NCI-H1694 (cell line): ENCODE measurements at regions not wholly inside any gene's neighbourhood (a gene's known extent, or its start where the extent isn't known, plus 50 kb on each side); places are given as distances from the start of the nearest gene placed in this dataset.

Source experiments
- DNase-seq: peaks from one replicate; lab custom pipeline; 2025; lab: John Stamatoyannopoulos, UW

DNA sequence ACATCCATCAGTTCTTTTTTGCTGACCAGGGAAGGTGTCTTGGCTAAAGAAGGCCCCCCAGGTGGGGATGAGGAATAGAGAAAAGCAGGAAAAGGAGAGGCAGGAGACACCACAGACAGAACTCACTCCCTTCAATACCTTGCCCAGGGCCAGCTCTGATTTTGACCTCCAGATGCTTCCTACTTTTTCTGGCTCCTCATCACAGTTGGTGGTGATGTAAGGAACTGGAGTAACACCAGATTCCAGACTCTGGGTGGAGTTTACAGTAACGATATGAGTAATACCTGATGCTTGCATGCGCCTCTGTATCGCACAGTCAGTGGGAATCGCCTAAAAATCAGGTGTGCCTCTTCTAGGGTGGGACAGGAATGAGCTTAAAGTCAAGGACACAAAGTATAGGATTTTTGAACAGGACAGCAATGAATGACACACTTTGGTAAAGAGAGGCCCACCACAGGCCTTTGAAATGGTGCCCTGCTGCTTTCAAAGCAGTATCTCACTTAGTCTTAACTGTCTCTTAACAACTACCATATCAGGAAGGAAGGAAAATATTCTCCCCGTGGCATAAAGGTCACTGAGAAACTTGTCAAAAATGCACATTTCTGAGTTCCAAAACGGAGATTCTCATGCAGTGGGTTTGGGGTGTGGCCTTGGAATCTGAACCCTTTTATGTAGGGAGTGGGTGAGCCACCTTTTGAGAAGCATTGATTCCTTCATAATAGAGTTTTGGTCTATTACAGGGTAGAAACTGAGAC, 140.8 kb downstream of the SNX19 start:
- no peak for DNase-seq

DNA sequence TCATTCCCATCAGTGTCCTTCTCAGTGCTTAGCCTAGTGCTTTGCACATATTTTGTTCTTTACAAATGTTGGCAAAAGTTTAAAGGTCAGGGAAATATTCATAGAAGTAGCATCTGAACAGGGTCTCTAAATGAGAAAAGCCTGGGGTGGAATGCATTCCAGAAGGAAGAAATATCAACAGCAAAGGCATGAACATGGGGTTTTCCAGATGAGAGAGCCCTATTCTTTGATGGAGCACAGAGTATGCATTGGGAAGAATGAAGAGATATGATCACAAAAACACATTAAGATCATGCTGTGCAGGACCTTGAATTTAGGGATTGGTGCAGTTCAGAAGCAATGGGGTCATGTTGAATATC, 140.2 kb downstream of the SNX19 start:
- no peak for DNase-seq

DNA sequence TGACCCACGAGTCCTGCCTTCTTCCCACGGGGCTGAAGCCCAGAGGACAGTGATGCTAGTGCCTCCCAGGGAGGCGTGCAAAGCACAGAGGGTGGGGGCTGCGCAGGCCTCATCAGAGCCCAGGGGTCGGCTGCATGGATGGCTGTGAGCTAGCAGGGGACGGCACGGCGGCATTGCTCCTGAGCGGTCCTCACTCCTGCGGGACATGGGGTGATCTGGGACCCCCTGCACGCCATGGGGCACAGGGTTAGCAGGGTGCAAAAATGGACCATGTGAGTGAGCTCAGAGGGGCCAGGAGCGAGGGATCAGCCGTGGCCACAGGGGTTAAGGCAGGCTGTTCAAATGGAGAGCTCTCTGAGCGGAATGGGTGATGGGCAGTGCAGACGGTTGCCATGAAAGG, 138.3 kb downstream of the SNX19 start:
- DNase-seq: no peak

DNA sequence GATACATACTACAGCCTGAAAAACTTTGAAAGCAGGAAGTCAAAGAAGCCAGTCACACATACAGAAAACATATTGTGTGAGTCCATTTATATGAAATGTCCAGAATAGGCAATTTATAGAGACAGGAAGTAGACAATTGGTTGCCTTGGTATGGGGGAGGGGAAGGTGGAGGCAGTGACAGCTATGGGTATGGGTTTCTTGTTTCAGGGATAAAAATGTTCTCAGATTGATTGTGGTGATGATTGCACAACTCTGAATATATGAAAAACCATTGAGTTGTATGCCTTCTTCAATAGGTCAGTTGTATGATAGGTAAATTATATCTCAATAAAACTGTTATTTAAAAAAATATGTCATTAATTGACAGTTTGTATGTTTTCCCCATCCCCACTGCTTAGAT, 137.6 kb downstream of the SNX19 start:
- no peak for DNase-seq

DNA sequence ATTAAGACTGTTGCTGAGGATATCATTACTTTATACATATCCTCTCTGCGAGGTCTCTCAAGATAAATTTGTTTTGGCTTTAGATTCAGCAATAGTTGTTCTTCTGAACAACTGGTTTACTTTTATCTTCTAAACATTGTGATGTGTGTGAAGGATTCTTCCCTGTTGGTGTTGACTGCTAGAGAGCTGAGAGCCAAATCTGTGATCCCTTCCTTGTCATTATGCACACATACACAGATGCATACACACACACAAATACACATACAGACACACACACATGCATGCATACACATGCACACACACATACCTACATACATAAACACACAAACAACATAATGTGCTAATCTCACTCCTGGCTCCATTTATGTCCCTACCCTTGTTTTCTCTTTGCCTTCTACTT, 137.0 kb downstream of the SNX19 start:
- DNase-seq: no peak

DNA sequence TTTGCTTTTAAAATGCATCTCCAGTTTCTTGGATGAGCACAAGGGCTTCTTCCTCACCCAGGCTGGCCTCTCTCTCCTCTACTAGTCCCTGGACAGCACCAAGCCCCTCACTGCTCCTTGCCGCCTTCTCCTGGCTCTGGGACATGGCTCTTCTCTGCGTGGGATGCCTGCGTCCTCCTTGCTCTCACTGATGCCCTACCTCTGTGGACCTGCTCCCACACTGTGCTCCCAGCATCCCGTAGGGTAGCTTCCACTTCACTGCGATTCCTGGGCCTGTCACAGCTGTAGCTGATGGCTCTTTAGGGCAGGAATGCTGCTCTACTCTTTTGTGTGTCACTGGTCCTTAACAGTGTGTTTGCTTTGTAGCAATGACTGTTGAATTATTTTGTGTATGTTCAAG, 136.3 kb downstream of the SNX19 start:
- no peak for DNase-seq

DNA sequence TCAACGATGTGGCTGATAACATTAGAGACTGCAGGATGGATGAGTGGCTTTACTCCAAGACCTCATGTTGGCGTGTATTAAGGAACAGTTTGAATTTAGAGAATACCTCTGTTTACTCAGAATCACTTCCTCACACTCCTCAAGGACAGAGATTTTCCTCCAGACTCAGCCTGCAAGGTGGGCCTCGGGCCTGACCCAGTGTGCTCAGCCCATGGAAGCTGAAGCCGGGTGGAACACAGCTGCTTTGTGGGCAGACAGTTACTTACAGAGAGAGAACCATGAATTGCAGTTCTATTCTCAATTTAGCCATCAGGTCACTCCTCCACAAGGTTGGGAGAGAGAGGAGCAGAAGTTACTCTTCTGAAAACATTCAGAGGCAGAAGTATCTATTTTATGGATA, 135.8 kb downstream of the SNX19 start:
- no peak for DNase-seq

DNA sequence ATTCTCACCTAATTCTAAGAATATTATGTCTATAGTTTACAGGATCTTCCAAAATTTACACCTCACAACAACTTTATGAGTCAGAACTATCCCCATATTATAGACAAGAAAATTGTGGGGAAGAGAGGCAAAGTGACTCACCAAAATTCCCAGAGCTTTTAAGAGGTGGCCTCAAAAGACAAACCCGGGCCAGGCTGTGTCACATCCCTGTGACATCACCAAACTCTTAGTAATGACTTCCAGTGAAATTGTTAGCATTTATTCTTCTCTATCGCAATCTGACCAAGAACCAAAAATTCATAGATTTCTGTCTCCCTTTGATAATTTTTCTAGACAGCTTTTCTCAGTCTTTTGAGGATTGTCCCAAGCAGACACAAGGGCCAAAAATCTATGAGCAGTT, 134.3 kb downstream of the SNX19 start:
- DNase-seq: no peak

DNA sequence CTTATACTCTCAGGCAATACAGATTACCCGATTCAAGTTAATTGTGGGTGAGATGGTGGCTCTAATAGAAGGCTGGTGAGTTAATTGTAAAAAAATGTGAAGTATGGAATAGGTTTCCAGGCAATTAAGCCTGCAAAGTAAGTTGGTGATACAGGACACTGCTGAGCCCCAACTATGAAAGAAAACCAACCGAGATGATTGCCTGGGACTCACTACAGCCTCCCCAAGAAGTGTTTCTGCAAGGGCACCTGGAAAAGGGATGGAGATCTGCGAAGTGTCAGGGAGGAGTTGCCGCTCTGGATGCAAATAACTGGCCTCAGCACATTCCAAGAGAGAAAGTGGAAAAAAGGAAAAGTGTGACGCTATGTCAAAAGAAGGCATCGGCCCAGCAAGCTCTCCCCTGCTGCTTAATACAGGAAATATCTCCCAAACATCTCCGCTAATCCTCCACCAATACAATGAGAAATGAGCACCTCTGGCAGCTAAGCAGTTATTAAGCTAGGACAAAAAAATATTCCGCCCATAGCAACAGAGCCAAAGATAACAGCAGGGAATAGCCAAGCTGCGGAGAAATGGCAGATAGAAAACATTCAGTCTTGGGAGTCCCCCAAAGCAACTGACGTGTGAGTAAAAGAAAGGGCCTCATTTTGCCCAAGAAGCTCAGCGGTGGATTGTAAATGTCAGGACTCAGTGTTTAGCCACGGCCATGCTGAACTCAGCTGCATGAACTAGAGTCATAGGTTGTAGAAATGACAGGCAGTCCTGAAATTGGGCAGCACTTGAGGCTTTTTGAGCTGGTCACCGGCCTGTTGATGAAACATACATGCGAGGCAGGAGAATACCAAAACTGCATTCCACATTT, 133.7 kb downstream of the SNX19 start:
- no peak for DNase-seq

DNA sequence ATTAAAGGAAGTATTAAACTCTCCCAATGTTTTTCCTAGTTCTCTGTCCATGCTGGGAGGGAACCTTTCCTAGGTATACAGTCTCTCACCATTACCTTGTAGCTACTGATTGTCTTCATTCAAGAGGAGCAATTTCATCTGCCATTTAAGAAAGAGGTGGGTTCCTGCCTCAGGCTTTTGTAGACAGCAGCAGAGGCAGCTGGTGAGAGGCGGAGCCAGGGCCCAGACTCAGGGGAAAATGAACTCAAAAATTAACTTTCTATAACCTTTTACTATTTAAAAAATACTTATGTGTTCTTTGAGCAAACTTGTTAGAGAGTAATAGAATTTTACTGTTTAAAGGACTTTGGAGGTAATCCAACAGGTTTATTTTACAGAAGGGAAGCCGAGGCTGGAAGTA, 133.0 kb downstream of the SNX19 start:
- no peak for DNase-seq

DNA sequence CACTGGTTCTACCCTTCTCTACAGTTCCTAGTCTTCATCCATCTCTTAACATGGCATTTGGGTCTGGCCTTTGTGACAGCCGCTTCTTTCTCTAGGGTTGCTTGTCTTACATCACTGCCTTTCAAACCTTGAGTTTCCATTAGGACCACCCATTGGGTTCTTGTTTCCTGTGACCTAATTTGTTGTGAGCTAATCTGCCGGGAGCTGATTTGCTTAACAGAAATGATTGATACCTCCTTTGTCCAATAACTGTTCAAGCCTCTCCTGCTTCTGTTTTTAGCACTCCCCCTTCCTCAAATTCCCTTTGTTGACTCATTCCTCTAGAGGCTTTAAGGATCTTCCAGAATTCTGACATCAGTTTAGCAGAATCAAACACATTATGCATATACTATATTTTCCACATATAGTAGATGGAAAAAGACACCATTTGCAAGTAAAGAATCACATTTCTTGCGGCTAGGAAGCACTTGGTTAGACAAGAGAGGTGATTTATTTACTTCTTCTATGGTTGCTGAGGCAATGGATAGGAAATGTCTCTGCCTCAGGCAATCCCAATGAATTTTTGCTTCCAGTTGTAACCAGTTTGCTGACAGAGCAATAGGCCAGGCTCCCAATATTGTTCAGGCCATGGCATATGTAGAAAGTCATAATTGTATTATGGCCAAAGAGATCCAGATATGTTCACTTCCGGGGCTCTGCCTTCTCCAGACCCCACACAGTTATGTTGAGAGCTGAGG, 130.7 kb downstream of the SNX19 start:
- no peak for DNase-seq

DNA sequence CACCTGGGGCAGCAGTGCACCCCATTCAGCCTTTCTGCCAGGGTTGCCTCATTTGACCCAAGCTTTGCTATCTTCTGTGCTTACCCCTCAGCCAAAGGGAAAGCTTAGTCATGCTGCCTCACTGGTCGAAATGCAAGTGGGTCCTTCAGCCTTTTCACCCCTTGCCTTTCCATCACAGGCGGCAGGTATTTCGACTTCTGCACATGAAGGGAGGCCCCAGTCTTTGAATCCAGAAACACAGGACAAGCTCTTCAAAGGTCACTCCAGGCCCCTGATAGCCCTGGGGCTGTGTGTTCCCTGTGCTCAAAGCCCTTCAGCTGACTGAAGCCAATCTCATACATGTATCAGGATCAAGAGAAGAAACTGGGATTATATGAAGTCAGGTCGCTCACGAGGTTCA, 129.7 kb downstream of the SNX19 start:
- no peak for DNase-seq

DNA sequence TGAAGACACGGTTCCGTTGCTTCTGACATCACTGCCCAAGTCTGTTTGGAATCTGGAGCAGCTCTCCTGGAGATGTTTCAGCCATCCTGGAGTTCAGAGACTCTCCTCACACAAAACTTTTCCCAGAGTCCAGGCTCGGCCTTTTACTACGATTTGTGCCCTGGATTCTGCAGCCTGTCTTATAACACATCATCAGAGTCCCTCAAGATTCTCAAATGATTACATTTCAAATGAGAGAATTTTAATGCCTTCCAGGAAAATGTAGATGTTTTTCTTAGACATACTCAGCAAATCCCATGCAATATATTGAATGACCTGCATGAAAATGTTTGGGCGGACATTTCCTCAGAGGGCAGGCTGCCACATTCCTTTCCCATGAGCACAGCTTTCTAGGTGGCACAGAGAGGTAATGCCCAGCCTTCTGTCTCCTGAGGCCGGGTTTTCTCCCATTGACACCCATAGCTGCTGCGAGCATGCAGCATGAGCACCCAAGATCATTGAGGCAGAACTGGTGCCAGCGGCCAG, 129.1 kb downstream of the SNX19 start:
- no peak for DNase-seq

DNA sequence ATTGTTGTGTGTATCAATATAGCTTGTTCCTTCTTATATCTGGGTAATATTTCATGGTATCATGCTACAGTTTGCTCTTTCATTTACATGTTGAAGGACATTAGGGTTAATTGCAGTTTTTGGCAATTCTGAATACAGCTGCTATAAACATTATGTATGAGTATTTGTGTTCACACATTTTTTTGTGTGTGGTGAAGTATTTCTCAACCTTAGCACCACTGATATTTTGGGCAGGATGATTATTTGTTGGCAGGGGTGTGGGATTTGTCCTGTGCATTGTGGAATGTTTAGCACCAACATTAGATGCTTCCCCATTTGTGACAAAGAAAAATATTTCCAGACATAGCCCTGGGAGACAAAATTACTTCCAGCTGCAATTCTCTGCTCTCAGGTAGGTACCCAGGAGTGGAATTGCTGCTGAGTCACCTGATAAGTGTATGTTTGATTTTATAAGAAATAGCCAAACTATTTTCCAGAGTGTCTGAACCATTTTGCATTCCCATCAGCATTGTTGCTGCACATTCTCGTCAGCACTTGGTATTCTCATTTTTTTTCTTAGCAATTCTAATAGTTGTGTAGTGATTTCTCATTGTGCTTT, 128.2 kb downstream of the SNX19 start:
- DNase-seq: no peak

DNA sequence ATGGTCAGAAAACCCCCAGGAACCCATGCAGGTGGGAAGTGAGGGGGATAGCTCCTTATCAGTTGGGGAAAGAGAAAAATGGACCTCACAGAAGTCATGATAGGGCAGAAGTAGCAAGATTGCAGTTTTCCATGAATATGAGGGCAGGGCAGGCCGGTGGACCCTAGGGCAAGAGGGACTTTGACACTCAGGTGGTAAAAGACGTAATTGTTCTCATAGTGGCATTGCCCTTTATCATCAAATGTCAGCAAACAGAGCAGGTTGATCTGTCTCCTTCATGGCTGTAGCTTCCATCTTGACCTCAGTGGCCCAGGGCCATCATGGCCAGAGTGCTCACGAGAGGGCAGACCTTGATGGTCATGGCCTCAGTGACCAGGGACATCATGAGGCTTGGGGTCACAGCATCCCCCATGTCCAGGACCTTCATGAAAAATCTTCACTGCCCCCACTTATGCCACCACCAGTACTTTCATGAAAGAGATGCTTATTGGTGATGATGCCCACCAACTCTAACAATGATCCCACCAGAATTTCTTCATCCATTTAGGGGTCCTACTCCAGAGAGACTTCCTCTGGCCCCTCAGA, 127.1 kb downstream of the SNX19 start:
- DNase-seq: no peak

DNA sequence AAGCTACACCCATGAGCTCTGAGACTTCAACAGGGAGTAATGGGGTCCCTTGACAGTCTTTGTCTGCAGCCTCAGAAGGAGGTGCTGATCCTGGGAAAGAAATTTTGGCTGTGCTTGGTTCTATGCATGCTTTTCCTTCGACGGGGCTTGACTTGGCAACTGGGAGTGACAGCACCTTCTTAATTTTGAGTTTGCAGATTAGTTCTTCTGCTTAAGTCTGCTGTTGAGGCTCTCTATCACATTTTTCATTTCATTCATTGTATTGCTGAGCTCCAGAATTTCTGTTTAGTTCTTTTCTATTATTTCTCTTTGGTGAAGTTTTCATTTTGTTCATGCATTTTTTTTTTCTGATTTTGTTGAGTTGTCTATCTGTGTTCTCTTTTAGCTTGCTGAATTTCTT, 125.6 kb downstream of the SNX19 start:
- DNase-seq: no peak

DNA sequence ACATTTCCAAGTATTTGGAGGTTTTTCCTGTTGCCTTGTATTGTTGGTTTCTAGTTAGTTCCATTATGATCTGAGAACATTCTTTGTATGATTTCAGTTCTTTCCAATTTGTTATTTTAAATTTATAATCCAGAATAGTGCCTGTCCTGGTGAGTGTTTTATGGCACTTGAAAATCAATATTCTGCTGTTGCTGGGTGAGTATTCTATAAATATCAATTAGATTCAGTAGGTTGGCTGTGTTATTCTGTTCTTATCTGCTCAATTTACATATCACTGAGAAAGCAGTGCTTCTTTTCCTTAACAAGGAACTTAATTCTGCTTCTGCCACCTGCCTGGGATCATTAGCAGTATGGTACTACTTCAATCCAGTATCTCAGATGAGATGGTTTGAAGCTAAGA, 123.5 kb downstream of the SNX19 start:
- no peak for DNase-seq

DNA sequence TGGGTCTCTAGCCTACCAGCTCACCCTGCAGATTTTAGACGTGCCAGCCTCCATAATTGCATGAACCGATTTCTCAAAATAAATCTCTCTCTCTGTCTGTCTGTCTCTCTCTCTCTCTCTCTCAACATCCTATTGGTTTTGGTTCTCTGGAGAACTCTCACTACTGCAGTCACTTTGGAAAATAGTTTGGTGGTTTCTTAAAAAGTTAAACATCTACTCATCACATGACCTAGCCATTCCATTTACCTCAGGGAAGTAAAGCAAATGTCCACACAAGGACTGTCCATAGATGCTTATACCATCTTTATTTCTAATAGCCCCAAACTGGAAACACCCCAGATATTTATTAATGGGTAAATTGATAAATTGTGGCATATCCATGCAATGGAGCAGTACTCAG, 119.5 kb downstream of the SNX19 start:
- DNase-seq: no peak

DNA sequence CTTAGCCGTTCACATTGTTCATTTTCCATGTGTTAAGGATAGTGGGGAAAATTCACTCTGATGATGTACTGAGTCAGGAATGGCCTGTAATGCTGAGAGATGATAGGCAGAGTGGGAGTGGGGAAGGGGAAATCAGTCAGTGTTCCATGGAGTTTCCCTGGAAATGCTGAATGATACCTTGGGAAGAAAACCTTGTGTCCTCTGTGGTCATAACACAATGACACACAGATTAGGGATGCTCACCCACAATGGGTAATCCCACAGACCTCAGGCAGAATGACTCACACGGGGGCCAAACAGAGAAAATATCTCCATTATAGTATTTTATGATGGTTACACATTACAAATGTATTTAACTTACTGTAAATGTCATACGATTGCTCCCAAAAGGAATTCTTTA, 118.0 kb downstream of the SNX19 start:
- DNase-seq: no peak

DNA sequence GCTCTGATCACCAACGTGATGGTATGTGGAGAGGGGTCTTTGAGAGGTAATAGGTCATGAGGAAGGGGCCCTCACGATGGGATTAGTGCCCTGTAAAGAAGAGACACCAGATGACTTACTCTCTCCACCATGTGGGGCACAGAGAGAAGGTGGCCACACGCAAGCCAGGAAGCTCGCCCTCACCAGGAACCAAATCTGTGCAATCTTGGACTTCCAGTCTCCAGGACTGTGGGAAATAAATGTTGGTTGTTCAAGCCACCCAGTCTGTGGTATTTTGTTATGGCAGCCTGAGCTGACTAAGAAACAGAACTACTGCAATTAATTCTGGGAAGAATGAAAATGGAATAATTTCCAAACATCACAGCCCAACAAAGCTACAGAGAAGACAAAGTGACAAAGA, 117.5 kb downstream of the SNX19 start:
- DNase-seq: no peak

DNA sequence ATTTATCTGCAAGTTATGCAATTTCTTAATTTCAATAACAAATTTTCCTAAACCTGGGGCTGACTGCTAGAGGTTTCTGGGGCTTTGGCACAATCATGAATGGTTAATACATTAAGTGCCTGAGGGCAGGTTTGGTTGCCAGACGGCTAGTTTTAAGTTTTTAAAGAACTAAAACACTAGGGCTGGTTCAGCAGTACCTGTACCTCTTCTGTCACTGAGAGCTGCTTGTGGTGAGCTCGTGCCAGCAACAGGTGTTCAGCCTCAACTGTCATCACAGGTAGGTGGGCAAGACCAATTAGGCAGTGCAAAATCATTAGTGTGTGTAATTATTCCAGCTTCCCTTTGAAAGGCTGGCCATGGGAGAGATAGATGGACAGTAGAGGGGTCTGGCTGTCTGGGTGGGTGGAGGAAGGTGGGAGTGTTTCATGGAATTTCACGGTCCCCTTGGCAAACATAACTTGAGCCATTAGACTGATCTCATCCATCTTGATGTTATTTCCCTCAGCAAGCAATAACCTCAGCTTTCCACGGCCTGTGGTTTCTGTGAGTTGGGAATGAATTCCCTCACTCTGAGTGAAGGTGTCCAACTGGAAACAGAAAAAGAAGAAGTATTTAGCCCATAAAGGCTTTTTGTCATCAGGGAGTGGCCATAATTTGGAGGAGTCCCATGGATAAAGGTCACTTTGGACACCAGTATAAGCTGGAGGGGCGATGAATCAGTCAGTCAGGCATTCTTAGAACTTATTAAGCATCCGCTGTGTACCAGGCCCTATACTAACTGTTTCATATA, 114.8 kb downstream of the SNX19 start:
- no peak for DNase-seq
